Glomerular visceral epithelial cell (primary cell): ENCODE measurements at regions not wholly inside any gene's neighbourhood (a gene's known extent, or its start where the extent isn't known, plus 50 kb on each side); places are given as distances from the start of the nearest gene placed in this dataset.

ENCODE experiments used
- DNase-seq: peaks from one replicate; pipeline ENCODE4 v3.0.0-alpha.2; 2016; ENCODE audit errors: extremely low spot score

GRCh38 chr2:5990086-5990485 is 297.9 kb downstream of the SOX11 start:
- DNase-seq: no peak

GRCh38 chr2:5991305-5991968 is 299.3 kb downstream of the SOX11 start:
- no peak for DNase-seq

GRCh38 chr2:5995832-5996231 is 303.6 kb downstream of the SOX11 start:
- no peak for DNase-seq

GRCh38 chr2:6008186-6008585 is 316.0 kb downstream of the SOX11 start:
- no peak for DNase-seq

GRCh38 chr2:6008726-6009125 is 316.5 kb downstream of the SOX11 start:
- DNase-seq: no peak

DNA sequence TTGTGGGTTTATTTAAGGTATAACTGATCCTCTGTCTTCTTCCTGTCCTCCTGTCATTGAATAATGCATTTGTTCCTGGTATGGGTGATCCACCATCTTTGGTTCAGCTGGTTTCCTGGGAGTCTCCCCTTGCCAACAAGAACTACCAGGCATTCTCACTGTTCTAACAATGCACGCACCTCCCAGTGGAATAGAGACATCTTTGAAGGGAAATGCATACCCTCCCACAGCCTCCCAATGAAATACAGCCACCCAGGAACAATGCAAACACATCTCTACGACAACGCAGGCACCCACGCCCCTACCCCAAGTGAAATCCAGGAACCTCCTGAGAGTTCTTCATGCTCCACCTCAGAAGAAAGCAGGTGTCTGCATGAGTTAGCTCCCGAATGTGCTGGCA is 318.0 kb downstream of the SOX11 start:
- DNase-seq: no peak

DNA sequence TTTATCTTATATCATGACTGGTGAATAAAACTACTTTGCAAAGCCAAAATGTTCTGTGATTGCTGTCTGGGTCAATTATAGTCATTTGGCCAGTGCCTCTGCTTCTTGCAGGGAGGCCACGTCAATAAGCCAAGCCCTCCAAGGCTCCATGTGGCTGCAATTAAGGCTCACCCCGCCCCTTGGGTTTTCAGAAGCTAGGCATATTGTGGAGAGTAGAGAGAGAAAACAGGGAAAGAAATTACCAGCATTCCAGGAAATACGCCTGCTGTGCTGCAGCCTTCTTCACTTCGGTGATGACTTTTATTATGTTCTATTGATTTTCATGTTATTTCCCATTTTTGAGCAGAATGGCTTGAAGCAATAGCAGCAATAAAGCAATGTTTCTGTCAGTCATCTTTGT is 319.7 kb downstream of the SOX11 start:
- DNase-seq: no peak

- DNase-seq: no peak
Observed at GRCh38 chr2:6017736-6018286, 325.6 kb downstream of the SOX11 start.

GRCh38 chr2:6024229-6024628 is 332.0 kb downstream of the SOX11 start:
- DNase-seq: no peak

GRCh38 chr2:6024784-6025183 is 332.6 kb downstream of the SOX11 start:
- no peak for DNase-seq

DNA sequence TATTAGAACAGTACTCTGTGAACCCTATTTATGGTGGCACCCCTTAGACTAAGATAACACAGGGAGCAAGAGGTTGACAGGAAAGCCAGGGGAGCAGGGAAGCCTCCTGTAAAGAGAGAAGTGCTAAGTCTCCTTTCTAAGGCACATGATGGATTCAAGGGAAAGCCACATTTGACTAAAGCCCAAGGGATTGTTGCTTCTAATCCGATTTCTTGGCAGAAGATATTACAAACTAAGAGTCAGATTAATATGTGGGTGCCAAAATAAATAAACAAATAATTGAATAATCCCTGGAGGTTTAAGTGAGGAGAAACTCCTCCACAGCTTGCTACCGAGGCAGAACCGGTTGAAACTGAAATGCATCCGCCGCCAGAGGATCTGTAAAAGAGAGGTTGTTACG is 333.2 kb downstream of the SOX11 start:
- no peak for DNase-seq

DNA sequence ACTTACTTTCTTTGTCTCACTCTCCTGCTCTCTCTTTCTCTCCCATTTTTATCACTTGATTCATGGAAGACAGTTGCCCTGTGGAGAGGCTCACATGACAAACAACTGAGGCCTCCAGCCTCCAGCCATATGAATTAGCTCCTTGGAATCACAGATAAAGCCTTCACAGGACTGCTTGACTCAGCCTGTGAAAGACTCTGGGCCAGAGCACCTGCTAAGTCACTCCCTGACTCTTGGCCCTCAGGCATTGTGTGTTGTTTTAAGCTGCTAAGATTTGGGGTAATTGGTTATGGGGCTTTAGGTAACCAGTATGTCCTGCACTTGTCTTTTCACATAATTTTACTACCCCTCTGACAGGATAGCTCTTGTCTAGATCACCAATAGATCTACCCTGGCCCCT is 334.9 kb downstream of the SOX11 start:
- no peak for DNase-seq

GRCh38 chr2:6031200-6031867 is 339.1 kb downstream of the SOX11 start:
- no peak for DNase-seq

- no peak for DNase-seq
Observed at GRCh38 chr2:6036211-6036610, 344.0 kb downstream of the SOX11 start.

DNA sequence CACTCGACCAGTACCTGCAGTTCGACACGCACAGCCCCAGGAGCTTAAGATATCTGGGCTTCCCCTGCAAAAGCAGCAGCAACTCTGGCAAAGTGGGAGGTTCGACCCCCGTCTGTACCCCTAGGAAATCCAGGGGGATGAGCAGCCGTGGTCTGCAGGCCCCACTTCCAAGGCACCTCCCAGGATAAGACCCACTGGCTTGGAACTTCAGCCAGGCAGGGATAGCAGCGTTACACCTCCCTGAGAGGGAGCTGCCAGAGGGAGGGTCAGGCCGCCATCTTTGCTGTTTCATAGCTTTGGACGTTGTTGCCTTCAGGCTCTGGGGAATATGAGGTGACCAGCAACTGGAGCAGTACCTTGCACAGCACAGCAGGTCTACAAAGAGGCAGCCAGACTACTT is 351.1 kb downstream of the SOX11 start:
- no peak for DNase-seq

GRCh38 chr2:6052649-6053048 is 360.5 kb downstream of the SOX11 start:
- no peak for DNase-seq

GRCh38 chr2:6053743-6054142 is 361.6 kb downstream of the SOX11 start:
- DNase-seq: no peak

DNA sequence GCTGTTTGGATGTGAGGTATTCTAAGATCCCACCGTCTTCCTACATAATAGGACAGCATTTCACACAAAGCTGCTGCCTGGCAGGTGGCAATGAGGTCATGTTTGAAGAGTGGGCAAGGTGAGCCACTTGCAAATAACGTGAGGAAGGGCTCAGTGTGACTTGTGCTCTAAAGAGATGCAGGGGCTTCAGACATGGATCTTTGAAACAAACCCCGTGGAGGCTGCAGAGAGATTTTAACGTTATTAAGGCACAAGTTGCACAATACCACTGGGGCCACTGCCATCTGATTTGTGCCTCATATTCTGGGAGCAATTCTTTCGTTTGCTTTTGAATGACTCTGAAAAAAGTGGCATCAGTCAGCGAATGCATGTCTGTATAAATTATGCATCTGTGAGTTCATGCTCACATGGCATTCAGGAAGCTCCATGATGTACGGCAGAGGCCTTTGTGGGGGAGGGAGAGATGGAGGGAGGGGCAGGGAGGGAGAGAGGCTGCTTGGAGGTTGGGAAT is 362.0 kb downstream of the SOX11 start:
- no peak for DNase-seq

DNA sequence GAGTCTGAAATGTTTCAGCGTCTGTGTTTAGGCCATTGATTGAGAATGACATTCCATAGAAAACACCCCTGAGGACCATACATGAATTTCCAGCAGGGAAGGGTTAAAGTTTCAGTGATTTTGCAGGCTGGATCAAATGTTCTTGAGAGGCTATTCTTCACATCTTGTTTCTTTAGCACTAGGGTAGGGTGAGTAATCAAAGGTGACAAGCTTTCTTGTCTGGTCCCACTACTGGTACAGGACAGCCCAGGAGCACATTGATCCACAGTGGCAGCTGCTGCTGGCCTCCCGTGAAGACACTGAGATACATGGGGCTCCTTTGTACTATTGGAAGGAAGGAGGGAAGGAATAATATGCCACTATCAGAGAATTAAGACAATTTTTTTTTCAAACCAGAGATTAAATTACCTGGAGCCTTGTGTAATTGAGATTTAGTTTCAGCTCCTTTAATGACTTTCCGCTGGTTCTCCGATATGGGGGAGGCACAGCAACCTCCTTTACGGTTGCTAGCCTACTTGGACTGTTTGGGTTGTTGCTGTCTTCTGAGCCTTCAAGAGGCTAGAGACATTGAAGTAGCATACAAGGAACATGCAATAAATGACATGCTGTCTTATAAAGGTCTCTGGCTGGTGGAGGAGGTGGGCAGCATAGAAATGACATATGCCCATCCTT is 368.9 kb downstream of the SOX11 start:
- no peak for DNase-seq

DNA sequence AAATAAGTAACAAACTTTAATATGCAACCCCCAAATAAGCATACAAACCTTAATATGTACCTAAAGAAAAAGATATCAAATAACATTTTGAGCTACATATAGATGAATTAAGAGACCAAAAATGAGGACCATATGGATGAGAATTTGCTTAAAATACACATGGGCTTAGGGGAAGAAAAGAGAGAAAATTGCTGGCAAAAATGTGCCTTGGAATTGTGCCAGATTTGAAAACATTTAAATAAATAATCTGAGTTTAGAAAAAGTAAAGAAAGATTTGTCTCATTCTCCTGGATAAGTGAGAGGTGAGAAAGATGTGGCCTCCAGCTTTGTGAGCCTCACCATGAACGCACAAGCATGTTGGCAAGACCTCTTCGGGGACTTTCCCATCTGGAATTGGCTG is 372.6 kb downstream of the SOX11 start:
- DNase-seq: no peak

DNA sequence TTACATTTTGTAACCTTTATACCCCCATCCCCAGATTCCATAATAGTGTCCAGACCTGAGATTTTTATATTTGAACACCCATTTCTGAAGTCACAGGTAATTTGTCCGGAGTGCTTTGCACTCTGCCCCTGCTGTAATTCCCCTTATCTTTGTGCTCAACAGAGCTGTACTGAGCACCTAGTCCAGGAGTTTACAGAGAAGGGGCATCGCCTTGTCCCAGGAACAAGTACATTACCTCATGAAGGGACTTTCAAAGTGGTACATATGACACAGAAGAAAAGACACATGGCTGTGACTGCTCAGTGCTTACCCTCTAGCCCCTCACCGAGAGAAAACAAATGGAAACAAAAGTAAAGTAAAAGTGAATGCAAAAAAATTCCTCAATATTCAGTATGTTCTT is 373.5 kb downstream of the SOX11 start:
- DNase-seq: no peak

DNA sequence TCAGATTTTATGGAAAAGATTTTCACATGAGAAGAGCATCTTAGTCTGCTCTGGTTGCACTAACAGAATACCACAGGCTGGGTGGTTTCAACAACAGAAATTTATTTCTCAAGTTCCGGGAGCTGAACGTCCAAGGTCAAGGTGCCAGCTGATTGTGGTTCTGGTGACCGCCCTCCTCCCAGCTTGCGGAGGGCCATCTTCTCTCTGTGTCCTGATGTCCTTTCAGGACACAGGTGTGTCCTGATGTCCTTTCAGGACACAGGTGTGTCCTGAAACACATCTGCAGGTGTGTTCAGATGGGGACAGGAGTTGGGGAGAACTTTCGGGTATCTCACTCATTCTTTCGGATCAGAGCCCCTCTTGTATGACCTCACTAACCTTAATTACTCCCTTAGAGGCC is 374.9 kb downstream of the SOX11 start:
- DNase-seq: no peak

DNA sequence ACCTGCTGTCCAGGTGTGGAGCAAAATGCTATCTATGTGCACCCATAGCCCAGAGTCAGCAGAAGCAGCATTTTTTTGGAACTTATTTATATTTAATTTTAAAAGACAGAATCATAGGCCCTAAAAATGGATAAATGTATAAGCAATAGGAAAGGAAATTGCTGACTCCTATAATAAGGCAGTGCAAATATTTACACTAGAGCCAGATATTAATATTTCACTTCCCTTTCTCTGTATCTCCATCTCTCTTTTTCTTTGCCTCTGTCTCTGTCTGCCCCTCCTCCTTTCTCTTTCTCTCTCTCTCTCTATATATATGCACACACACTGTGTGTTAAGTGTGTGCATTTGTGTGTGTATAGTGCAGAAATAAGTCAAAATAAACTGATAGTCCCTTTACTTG is 375.6 kb downstream of the SOX11 start:
- no peak for DNase-seq
